GM19240 (cell line): ENCODE measurements at regions not wholly inside any gene's neighbourhood (a gene's known extent, or its start where the extent isn't known, plus 50 kb on each side); places are given as distances from the start of the nearest gene placed in this dataset.
A peak's percentile ranks its signal among the peaks of the same experiment; 100 is the strongest.
"Not testable (repeated sequence)": the region's sequence is repeated elsewhere in the genome, so short reads cannot be mapped to it uniquely, and the experiment has no call there.

Source experiments
- DNase-seq: peaks from one replicate; pipeline ENCODE4 v3.0.0; 2011; ENCODE audit warnings: low spot score; ENCODE audit not compliant: insufficient read length

DNA sequence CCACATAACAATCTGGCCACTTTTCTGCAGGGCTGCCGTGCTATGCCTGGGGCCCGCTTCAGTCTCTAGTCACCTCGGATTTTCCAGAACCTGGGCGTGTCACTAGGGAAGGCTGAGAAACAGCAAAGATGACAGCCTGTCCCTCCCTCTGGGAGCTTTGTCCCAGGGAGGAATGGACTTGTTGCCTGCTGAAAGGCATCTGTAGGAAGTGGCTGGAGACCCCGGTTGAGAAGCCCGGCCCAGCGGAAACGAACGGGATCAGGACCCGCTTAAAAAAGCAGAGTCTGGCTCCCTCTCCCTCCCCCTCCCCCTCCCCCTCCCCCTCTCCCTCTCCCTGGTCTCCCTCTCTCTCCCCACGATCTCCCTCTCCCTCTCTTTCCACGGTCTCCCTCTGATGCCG, 149.5 kb upstream of the ZNF516 start:
- DNase-seq = no peak

DNA sequence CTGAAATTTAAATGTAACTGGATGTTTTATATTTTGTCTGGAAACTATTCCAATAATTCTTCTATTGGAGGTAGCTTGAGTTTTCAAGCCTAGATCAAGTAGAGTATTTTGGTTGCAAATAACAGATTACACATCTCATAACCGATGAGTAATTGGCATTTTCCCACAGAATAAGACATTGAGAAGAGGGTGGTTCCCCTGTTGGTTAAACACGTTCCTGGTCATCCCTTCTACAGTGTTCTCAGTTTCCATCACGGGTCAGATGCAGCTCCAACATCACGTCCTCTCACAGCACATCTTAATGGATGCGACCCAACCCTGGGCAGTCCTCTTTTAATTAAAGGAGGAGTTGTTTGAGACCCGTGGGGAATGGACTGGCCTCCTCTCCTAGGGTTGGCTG, 149.0 kb upstream of the ZNF516 start:
- no peak for DNase-seq

DNA sequence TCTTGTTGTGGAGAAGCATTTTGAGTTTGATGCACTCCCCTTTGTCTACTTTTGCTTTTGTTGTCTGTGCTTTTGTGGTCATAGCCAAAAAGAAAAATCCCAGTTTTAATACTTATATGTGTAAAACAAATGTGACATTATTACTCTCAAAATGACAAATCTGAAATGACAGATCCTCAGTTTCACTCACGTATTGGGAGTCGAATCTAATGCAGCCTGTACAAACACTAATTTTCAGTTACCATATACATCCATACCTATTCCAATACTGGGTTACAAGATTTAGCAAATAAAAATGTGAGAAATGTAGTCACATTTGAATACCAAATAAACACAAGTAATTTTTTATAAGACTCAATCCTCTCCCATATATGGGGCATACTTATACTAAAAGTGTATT, 148.2 kb upstream of the ZNF516 start:
- DNase-seq = no peak

GRCh38 chr18:76640438-76640837, 145.4 kb upstream of the ZNF516 start:
- no peak for DNase-seq

DNA sequence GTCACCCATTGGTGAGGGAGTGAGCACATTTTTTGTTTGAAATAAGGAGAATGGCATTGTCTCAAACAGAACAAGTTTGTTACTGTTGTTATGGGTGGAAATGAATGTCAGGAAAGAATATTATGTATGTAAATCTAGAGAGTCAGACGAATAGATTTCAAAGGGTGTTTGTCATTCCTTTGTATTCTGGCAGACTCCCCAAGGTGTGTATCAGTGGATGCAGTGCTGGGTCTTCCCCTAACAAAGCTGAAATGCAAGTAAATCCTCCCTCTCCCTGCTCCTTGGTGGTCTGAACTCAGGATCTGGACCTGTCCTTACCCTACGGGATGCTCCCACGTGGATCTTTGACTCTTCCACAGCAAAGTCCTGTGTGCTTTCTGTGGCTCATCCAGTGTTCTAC, 139.5 kb upstream of the ZNF516 start:
- DNase-seq = no peak

GRCh38 chr18:76633588-76634269, 138.7 kb upstream of the ZNF516 start:
- DNase-seq = no peak

DNA sequence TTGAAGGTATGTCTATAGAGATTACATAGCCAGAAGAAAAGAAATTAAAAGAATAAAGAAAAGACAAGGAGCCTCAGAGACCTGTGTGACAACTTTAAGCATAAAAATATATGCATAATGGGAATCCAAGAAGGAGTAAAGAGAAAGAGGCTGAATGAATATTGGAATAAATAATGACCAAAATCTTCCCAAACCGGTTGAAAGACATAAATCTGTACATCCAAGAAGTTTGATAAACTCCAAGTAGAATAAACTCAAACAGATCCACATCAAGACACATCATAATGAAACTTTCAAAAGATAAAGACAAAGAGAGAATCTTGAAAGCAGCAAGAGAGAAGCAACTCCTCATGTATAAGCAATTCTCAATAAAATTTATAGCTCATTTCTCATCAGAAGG, 132.4 kb upstream of the ZNF516 start:
- no peak for DNase-seq

- DNase-seq = no peak
Observed at GRCh38 chr18:76626991-76627390, 131.9 kb upstream of the ZNF516 start.

- no peak for DNase-seq
Observed at GRCh38 chr18:76622651-76623050, 127.6 kb upstream of the ZNF516 start.

GRCh38 chr18:76621782-76622495, 126.9 kb upstream of the ZNF516 start:
- no peak for DNase-seq

DNA sequence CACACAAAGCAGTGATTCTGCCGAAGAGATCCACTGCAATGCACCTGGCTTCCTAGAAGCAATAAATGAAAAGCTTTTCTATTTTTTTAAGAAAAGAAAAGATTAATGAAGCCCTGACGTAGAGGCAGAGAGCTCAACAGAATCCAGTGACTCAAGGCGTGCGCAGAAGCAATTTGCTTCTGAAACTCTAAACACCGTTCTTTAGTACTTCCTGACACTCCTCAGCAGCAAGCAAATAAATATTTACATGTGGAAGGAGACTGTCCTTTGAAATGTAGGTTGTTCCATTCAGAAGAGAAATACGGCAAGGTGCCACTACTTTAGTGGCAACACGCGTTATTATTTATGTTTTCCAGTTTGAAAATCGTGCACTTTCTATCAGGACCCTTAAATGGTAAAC, 126.2 kb upstream of the ZNF516 start:
- no peak for DNase-seq

DNA sequence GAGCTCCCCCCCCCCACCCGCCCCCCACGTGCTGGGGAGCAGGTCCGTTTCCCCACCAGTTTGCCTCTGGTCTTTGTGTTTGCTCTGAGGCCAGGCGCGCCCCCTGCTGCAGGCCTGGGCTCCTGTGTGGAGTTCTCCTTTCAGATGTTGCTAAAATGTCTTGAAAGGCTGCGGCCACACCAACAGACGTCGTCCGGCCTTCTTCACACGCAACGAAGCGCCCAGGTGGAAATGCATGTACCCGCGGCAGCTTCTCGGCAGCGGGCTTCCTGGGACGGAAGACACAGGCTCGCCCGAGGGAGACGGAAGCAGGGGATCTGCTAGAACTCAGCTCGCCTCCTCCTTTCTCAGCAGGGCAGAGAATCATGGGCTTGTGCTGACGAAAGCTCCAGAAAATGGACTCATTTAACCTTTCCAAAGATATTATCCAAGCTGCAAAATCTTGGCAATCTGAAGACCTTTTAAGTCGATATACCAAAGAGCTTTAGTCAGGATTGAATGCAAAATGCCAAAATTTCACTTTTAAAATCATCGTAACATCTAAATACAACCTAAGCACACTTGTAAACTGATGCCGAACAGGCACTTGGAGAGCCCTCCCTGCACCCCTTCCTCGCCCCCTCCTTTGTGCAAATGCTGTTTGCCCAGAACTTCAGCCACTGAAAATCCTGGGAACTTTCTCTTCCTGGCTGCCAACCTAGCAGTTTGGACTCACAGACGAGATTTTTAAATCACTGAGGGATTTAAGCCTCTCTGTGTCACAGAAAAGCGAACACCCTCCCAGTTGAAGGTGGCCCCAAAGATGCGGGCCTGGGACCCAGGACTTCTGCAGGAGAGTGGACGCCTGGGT, 125.5 kb upstream of the ZNF516 start:
- peak; percentile 40 for DNase-seq

GRCh38 chr18:76619621-76620315, 124.7 kb upstream of the ZNF516 start:
- DNase-seq = no peak

DNA sequence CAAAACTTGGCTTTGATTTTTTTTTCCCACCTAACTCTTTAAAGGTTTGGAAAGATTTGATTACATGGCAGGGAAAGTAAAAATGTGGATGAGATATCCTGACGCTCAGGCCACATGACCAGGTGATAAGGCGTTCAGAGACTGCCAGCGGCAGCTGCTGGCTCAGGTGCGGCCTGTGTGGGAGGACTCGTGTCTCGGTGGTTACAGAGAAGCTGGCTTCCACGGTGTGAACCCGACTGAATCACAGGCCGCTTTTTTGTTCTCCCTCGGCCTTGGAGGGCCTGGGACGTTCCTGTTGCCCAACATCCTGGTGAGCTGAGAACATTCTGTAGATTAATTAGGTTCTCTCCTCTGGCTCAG, 124.2 kb upstream of the ZNF516 start:
- no peak for DNase-seq

- DNase-seq = no peak
Observed at GRCh38 chr18:76618721-76619120, 123.7 kb upstream of the ZNF516 start.

DNA sequence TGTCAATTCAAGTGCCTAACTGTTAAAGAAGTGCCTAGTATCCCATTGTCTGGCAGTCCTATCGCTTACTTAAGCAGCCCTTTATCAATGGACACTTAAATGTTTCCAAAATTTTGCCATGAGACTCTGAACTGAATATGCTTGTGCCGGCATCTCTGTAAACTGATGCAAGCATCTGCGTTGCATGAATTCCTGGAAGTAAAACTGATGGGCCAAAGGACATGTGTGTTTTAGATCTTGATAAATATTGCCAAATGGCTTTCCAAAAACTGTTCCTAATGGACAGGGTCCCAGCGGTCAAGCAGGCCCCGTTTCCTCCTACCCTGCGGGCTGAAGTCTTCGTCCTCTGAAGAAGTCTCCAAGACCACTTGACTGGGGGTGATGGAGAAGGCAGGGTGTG, 121.3 kb upstream of the ZNF516 start:
- no peak for DNase-seq

DNA sequence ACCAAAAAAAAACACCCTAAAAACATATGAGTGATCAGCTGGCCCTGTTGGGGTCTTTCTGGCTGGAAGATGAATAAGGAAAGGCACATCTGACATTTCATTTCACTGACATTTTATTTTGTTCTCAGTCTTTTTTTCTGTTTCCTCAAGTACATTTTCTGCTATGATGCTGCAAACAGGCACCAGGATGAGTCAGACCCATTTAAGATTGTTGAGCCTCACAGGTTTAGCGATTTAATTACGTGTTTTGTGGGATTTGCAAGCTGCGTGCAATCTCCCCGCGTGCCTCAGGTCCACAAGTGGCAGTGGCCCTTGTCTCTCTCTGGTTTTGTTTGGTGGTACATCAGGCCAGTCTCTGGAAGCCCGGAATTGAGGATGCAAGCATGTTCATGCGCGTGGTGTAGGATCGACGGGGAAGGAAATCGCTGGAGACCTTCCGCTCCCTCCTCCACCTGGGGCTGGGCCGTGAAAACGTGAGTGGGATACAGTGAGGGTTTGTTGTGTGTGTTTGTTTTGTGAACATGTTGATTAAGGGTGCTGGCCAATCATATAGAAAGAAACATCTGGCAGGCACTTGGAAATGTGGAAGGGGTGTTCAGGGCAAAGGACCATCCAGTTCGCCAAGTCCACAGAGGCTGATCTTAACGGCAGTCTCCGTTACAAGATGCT, 120.2 kb upstream of the ZNF516 start:
- DNase-seq = no peak

GRCh38 chr18:76613755-76614120, 118.7 kb upstream of the ZNF516 start:
- no peak for DNase-seq

GRCh38 chr18:76613053-76613754, 118.2 kb upstream of the ZNF516 start:
- no peak for DNase-seq

DNA sequence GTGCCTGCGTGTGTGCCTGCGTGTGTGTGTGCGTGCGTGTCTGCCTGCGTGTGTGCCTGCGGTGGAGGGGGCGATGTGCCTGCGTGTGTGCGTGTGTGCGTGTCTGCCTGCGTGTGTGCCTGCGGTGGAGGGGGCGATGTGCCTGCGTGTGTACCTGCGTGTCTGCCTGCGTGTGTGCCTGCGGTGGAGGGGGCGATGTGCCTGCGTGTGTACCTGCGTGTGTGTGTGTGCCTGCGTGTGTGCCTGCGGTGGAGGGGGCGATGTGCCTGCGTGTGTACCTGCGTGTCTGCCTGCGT, 116.7 kb upstream of the ZNF516 start:
- DNase-seq = not testable (repeated sequence)
